Progenitor cell of endocrine pancreas (in vitro differentiated cells): ENCODE measurements at regions not wholly inside any gene's neighbourhood (a gene's known extent, or its start where the extent isn't known, plus 50 kb on each side); places are given as distances from the start of the nearest gene placed in this dataset.

Experiments
- DNase-seq: peaks from one replicate; pipeline ENCODE4 v3.0.0; 2021; ENCODE audit warnings: low spot score; ENCODE audit not compliant: unreplicated experiment
- H3K27ac Mint-ChIP-seq: 2 replicates; pipeline ENCODE4 v1.8.0; 2021; ENCODE audit warnings: mild to moderate bottlenecking, moderate library complexity, mixed read lengths
- H3K27me3 Mint-ChIP-seq: 2 replicates; pipeline ENCODE4 v1.8.0; 2021; ENCODE audit warnings: mixed read lengths
- H3K36me3 Mint-ChIP-seq: 2 replicates; pipeline ENCODE4 v1.8.0; 2022; ENCODE audit warnings: mixed read lengths; ENCODE audit not compliant: insufficient read depth
- H3K4me1 Mint-ChIP-seq: 2 replicates; pipeline ENCODE4 v1.8.0; 2021; ENCODE audit warnings: low read depth, mixed read lengths
- H3K4me3 Mint-ChIP-seq: 2 replicates; pipeline ENCODE4 v1.8.0; 2021; ENCODE audit warnings: low read depth, mild to moderate bottlenecking, moderate library complexity, mixed read lengths
- H3K9me3 Mint-ChIP-seq: 2 replicates; pipeline ENCODE4 v1.8.0; 2021; ENCODE audit warnings: low read depth, mixed read lengths
- CTCF ChIP-seq: fragments of 200-600 bp; sonication (generic); IDR thresholded peaks from one replicate; pipeline ENCODE4 v1.5.0; 2021; ENCODE audit warnings: antibody characterized with exemption, mild to moderate bottlenecking; ENCODE audit not compliant: unreplicated experiment

GRCh38 chr17:73814075-73814474, 169.8 kb upstream of the SDK2 start:
- Mint-ChIP-seq H3K9me3 (peaks cover 8% of the 10 kb centered on the region), H3K36me3 (no peaks in the 10 kb centered on the region), H3K4me3 (no peak overlapping the region), H3K27me3 (peaks cover 15% of the 10 kb centered on the region), H3K27ac (no peak overlapping the region), H3K4me1 (no peaks in the 10 kb centered on the region)
- no peak for TF ChIP-seq CTCF
- DNase-seq: no peak

- Mint-ChIP-seq H3K27me3 (peaks cover 16% of the 10 kb centered on the region), H3K27ac (no peak overlapping the region), H3K4me3 (no peak overlapping the region), H3K36me3 (no peaks in the 10 kb centered on the region), H3K9me3 (peaks cover 8% of the 10 kb centered on the region), H3K4me1 (no peaks in the 10 kb centered on the region)
- DNase-seq: no peak
- TF ChIP-seq CTCF: no peak
These were observed 171.2 kb upstream of the SDK2 start for GRCh38 chr17:73815474-73815873.

GRCh38 chr17:73819440-73820395, 175.5 kb upstream of the SDK2 start:
- Mint-ChIP-seq H3K4me1 (no peaks in the 10 kb centered on the region), H3K4me3 (no peak overlapping the region), H3K27ac (no peak overlapping the region), H3K9me3 (peaks cover 8% of the 10 kb centered on the region), H3K36me3 (no peaks in the 10 kb centered on the region), H3K27me3 (peaks cover 44% of the 10 kb centered on the region)
- DNase-seq: no peak
- TF ChIP-seq CTCF: no peak

- peak; percentile 41 for TF ChIP-seq CTCF
- no peak overlapping the region for H3K27ac Mint-ChIP-seq
- H3K9me3 Mint-ChIP-seq: peaks cover 8% of the 10 kb centered on the region
- no peaks in the 10 kb centered on the region for H3K4me1 Mint-ChIP-seq
- no peak for DNase-seq
- no peak overlapping the region for H3K4me3 Mint-ChIP-seq
- H3K27me3 Mint-ChIP-seq: peaks cover 49% of the 10 kb centered on the region
- no peaks in the 10 kb centered on the region for H3K36me3 Mint-ChIP-seq
These were observed 176.6 kb upstream of the SDK2 start for GRCh38 chr17:73820686-73821448.

DNA sequence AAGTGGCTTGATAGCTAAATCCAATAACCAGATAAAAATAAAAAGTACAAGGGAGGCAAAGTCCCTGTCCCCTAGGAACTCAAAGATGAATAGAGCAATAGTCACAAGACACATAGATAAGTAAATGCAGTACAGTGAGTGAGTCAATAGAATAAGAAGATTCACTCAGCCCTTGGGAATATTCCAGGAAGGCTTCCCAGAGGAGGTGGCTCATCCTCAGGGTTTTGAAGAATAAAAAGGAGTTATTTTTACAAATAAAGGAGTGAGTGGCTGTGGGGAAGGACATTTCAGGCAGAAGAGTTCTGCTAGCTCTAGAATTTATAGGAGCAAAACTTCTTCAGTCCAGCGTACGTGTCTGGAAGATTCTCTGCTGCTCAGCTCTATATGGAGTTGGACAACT, 177.4 kb upstream of the SDK2 start:
- no peak for TF ChIP-seq CTCF
- H3K36me3 Mint-ChIP-seq: no peaks in the 10 kb centered on the region
- H3K27me3 Mint-ChIP-seq: peaks cover 49% of the 10 kb centered on the region
- H3K27ac Mint-ChIP-seq: no peak overlapping the region
- H3K4me1 Mint-ChIP-seq: no peaks in the 10 kb centered on the region
- no peak overlapping the region for H3K4me3 Mint-ChIP-seq
- peaks cover 8% of the 10 kb centered on the region for H3K9me3 Mint-ChIP-seq
- DNase-seq: no peak
